ENCODE measurements at regions not wholly inside any gene's neighbourhood (a gene's known extent, or its start where the extent isn't known, plus 50 kb on each side); places are given as distances from the start of the nearest gene placed in this dataset.

DNA sequence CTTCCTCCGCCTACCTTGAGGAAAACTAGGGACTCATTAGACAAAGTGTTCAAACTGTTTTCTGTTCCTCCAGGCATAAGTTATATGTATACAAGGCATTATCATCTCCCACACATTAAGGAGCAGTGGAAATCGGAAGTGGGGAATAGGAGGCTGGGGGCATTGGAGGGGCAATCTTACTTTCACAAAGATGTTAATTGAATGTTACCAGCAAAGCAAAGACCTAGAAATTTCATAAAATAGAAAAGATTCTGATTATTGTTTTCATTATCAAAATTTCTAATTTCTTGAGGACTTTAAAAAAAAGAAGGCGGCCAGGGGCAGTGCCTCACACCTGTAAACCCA, 501.7 kb upstream of the JARID2 start (continued):
- TF ChIP-seq POLR2AphosphoS5 (IDR thresholded peaks at IDR 0.05; ENCODE audit: low read depth) (no peak), ZNF114 (CRISPR knock-in tag; IDR thresholded peaks at IDR 0.05) (no peak), ETS1 (IDR thresholded peaks at IDR 0.05) (no peak), ZNF331 (CRISPR knock-in tag; IDR thresholded peaks at IDR 0.05; ENCODE audit: low read depth) (no peak), NANOG (IDR thresholded peaks at IDR 0.05; ENCODE audit: borderline replicate concordance) (no peak)
- TF ChIP-seq, protein P1, sequence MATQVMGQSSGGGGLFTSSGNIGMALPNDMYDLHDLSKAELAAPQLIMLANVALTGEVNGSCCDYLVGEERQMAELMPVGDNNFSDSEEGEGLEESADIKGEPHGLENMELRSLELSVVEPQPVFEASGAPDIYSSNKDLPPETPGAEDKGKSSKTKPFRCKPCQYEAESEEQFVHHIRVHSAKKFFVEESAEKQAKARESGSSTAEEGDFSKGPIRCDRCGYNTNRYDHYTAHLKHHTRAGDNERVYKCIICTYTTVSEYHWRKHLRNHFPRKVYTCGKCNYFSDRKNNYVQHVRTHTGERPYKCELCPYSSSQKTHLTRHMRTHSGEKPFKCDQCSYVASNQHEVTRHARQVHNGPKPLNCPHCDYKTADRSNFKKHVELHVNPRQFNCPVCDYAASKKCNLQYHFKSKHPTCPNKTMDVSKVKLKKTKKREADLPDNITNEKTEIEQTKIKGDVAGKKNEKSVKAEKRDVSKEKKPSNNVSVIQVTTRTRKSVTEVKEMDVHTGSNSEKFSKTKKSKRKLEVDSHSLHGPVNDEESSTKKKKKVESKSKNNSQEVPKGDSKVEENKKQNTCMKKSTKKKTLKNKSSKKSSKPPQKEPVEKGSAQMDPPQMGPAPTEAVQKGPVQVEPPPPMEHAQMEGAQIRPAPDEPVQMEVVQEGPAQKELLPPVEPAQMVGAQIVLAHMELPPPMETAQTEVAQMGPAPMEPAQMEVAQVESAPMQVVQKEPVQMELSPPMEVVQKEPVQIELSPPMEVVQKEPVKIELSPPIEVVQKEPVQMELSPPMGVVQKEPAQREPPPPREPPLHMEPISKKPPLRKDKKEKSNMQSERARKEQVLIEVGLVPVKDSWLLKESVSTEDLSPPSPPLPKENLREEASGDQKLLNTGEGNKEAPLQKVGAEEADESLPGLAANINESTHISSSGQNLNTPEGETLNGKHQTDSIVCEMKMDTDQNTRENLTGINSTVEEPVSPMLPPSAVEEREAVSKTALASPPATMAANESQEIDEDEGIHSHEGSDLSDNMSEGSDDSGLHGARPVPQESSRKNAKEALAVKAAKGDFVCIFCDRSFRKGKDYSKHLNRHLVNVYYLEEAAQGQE (IDR thresholded peaks at IDR 0.05; ENCODE audit: unreplicated experiment), result no peak

DNA sequence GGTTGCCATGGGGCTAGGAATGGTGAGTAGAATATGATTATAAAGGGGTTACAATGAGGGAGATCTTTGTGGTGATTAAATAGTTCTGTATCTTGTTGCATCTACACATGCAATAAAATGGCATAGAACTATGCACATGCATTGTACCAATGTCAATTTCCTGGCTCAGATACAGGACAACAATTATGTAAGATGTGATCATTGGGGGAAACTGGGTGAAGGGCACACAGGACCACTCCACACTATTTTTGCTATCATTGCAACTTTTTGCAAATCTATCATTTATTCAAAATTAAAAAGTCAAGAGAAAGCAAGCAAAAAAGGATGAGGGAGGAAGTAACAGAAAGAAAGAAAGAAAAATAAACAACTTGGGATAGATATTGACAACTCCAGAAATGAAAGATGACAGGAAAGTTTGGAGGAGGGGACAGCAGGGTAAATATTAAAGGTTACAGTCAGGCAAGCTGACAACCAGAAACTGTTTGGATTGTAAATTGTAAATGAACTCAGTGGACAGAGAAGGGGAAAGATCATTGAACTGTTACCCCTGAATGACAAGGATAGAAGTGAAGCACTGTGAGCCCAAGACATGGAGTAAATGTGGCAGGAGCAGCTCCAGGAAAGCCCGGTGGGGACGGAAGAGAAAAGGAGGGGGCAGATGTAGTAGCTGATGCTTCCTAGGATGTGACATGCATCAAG, 499.6 kb upstream of the JARID2 start:
- Mint-ChIP-seq H3K36me3 (ENCODE audit: low read depth) (peaks cover 4% of the 10 kb centered on the region; the same call in 1 of the 3 replicates), H3K27me3 (ENCODE audit: insufficient read depth, low read depth, poor library complexity) (no peaks in the 10 kb centered on the region), H3K27ac (no peak overlapping the region), H3K4me1 (no peaks in the 10 kb centered on the region; the same call in 2 of the 3 replicates), H3K4me3 (no peak overlapping the region), H3K9me3 (peaks cover 2% of the 10 kb centered on the region; the same call in 1 of the 3 replicates)
- Histone ChIP-seq H3K36me3 (ENCODE audit: insufficient read depth) (no peaks in the 10 kb centered on the region), H3K27ac (ENCODE audit: low read depth) (no peak overlapping the region), H2AFZ (no peak overlapping the region), H3K4me1 (ENCODE audit: insufficient read depth) (no peaks in the 10 kb centered on the region; the same call in 1 of the 2 replicates), H3K27me3 (ENCODE audit: insufficient read depth) (no peaks in the 10 kb centered on the region), H3K4me3 (no peak overlapping the region), H4K20me1 (replicated peaks; ENCODE audit: insufficient read depth) (no peaks in the 10 kb centered on the region), H3K9me2 (ENCODE audit: insufficient read depth) (peaks cover 14% of the 10 kb centered on the region; the same call in 1 of the 2 replicates), H3K79me2 (replicated peaks; ENCODE audit: insufficient read depth) (no peaks in the 10 kb centered on the region), H3K4me2 (no peak overlapping the region), H3F3A (replicated peaks; ENCODE audit: low read depth) (no peaks in the 10 kb centered on the region)
- no peak for DNase-seq (ENCODE audit: low spot score)
- ATAC-seq, result no peak
- TF ChIP-seq EZH2phosphoT487 (IDR thresholded peaks at IDR 0.05; ENCODE audit: unreplicated experiment) (no peak), ZNF462 (CRISPR knock-in tag; IDR thresholded peaks at IDR 0.05) (no peak), CREB1 (CRISPR knock-in tag; IDR thresholded peaks at IDR 0.05; ENCODE audit: low read depth) (no peak), STAT1 (IDR thresholded peaks at IDR 0.05; ENCODE audit: unreplicated experiment) (no peak), ETS1 (IDR thresholded peaks at IDR 0.05) (no peak), EZH2 (IDR thresholded peaks at IDR 0.05; ENCODE audit: low read depth, unreplicated experiment) (no peak), NANOG (IDR thresholded peaks at IDR 0.05; ENCODE audit: borderline replicate concordance) (no peak)
